ENCODE measurements at regions not wholly inside any gene's neighbourhood (a gene's known extent, or its start where the extent isn't known, plus 50 kb on each side); places are given as distances from the start of the nearest gene placed in this dataset.

DNA sequence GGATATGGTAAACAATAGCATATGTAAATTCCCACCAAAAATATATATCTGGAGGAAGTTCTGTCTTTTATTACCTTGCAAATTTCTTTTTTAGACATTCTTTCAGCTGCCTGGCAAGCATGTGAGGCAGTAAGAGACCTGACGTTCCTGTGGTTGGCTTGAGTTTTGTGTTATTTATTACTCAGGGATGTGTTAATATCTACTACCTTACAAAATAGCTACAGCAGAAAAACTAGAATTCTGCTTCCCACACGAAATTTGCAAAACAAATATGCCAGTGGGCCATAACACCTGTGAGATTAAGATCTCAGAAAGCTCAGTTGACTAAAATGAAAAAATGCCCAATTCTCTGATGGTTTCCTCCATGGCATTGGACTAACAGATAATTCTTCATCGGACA lies 274.2 kb downstream of the TMEM167A start:
- DNase-seq, result no peak

DNA sequence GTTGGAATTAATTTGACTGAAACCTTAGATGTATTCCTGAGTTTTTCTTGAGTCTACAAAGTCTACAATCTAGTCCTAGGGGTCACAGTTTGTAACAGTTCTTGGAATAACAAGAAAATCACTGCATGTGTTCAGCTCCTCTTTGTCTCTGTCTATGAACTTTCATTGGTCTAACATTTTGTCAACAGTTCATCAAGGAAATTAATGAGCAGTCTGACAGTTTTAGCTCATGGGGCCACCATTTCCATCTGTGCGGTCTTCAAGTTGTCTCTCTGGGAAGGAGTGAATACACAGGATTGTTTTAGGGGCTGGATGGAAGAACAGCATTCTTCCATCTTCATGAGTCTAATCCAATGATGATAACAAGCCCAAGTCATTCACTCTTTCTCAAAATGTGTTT lies 276.4 kb downstream of the TMEM167A start:
- no peak for DNase-seq

- DNase-seq, result no peak
Observed at GRCh38 chr5:82799361-82800077, 277.7 kb downstream of the TMEM167A start.

- DNase-seq, result no peak
Observed at GRCh38 chr5:82798676-82799075, 278.5 kb downstream of the TMEM167A start.

DNA sequence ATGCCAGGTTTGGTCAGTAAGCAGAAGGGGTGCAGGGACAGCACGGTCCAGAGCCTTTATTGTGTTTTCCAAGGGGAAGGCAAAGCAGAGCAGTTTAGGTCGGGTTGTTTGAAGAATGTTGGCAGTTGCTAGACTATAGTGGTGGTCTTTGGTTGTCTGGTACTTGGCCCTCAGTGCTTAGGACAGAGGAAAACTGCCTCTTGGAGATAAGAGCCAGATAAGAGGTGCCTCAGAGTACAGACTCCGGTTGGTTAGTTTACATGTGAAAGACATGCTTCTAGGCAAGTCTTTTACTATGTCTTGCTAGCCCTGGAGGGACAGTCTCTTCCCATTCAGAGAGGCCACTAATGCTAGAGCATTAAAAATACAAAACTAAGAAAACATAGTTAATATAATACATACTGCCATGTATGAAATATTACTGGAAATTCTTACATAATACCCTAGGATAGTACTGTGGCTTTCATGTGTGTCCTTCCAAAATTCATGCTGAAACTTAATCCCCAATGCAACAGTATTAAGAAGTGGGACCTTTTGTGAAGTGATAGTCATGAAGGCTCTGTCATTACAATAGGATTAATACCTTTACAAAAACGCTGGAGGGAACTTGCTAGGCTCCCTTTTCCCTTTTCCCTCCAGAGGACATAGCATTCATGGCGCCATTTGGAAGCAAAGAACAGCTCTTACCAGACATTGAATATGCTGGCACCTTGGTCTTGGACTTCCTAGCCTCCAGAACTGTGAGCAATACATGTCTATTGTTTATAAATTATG lies 280.4 kb downstream of the TMEM167A start:
- no peak for DNase-seq

- no peak for DNase-seq
Observed at GRCh38 chr5:82794876-82795275, 282.3 kb downstream of the TMEM167A start.

- DNase-seq, result peak; percentile 71
Observed at GRCh38 chr5:82793808-82794419, 283.3 kb downstream of the TMEM167A start.

DNA sequence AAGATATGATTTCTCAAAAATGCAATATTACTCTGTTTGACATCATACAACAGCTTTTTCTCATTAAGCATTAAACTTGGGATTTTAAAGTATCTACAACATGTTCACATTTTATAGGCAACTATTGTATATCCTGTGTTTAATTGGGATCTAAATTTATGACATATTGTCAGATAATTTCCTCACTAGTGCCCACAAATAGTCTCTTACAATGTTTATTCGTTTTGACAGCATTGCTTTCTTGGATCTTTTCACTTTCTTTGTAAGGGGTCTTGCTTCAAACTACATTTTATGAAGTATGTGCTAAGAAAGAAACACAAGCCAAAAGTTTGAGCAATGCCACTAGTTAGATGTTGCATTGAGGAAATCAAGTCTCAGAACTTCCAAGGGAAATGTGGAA lies 285.1 kb downstream of the TMEM167A start:
- DNase-seq, result no peak

GRCh38 chr5:82789095-82789494 lies 288.1 kb downstream of the TMEM167A start:
- no peak for DNase-seq

GRCh38 chr5:82786748-82787147 lies 290.4 kb downstream of the TMEM167A start:
- no peak for DNase-seq

DNA sequence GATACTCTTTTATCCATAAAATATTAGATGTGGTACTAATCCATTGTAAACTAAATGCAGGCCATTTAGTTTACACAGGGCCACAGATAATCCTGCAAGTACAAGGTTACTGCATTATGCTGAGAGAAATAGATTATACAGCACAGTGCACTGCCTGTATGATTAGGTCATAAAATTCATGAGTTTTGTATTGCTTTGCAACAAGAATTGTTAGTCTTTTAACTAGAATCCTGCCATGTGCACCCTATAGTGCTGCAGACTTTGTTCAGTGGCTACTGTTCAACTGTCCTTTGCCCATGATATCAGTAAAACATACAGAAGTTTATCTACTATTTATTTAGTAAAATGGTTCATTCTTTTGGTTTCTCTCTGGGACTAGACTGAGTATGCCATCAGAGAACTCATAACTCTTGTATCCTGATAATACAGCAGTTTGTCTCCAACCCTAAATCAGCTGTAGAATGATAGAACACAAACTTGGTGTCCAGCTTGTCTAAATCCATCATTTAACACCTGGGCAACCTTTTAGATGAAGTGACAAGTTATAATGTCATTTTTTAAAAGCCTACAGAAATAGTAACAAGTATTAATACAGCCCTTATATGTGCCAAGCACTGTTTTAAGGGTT lies 291.2 kb downstream of the TMEM167A start:
- DNase-seq, result no peak

DNA sequence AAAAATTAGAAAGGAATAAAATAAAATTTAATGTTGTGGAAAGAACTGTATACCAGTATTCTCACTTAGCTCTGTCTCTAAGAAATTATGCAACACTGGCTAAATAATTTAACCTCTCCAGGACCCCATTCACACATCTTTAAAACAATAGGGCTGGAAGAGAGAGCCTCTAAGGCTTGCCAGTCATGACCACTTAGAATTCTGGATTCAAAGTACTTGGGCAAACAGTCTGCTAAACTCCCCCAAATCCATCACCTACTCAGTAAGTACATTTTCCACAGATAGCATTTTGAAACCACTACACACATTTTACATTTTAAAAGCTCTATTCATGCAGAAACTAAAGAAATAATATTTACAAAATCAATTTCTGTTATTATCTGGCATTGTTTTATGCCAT lies 291.7 kb downstream of the TMEM167A start:
- DNase-seq, result no peak

DNA sequence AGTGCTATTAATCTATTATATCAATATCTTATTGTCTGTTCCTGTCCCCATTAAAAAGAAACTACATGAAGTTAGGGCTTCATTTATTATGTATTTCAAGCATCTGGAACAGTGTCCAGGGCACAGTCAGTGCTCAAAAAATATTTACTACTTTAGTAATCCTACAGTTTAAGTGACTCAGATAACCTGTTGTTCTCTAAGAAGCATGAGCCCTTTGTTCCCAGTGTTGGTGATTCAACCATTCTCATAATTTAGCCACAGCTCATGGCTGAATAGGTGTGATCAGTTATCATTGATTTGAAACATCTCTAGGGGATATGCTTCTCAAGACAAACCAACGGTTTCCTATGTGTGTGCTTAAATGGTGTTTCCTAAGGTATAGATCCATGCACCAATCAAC lies 292.7 kb downstream of the TMEM167A start:
- DNase-seq, result no peak

DNA sequence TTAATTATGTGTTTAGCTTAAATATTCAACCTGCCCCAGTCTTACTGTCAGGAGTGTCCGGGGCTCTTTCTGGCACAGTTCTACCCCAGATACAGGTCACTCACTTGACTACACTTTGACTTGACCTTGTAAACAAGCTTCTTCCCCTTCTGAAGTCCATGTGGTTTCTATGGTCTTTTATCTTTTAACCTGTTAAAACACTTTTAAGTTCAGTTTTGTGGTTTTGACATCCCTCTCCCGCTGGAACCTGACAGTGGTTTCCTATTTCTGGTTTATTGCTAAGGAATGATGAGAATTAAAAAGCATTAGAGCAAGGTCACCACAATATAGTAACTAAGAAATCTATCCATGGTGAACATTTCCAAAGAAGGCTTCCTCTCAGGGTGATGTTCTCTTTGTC lies 300.1 kb downstream of the TMEM167A start:
- no peak for DNase-seq

DNA sequence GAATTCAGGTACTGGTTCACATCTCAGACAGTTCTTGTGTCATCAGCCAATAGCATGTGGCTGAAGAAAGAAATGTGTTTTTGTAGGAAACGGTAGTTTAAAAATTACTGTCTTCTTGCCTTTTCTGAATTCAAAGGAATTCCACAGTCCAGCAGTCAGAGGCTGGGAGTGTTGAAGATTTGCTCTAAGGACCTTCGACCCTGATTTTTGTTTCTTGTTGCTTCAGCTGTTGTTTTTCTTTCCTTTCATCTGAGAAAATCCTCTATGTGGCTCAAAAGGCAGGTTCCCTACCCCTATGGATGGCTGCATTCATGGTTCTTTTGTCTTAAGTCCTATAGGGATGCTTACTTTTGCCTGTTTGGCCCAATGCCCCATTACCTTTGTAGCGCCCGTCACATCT lies 304.9 kb downstream of the TMEM167A start:
- no peak for DNase-seq

DNA sequence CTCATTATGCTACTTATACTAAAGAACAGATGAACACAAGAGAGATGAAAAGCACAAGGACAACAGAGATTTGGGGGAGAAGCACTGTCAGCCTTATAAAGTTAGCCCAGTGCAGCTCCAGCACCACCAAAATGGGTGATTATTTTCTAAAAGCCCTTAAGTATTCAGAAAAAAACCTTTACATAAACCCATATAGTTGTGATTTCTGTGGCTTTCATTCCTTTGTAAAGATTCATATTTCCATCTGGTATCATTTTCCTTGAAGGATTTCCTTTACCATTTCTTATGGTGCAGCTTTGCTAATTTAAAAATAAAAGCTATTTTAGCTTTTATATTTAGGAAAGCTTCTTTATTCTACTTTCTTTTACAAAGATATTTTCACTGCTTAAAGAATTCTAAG lies 311.0 kb downstream of the TMEM167A start:
- DNase-seq, result no peak

DNA sequence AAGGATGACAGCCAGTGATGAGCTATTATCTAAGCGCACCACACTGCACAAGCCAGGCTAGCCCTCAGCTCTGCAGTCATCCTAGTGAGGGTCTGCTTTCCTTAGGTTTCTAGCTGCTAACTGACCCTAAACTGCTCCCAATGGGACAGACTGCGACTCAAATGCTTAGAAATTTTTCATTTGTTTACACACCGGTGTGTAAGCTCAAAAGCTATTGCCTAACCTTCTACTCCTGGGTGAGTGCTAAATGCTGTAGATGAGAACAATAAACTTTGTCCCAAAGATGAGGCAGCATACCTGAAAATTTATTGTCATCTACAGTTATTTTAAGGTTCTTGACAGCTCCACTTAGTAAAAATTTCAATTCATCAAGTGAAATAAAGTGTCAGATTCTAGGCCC lies 311.4 kb downstream of the TMEM167A start:
- DNase-seq, result no peak

DNA sequence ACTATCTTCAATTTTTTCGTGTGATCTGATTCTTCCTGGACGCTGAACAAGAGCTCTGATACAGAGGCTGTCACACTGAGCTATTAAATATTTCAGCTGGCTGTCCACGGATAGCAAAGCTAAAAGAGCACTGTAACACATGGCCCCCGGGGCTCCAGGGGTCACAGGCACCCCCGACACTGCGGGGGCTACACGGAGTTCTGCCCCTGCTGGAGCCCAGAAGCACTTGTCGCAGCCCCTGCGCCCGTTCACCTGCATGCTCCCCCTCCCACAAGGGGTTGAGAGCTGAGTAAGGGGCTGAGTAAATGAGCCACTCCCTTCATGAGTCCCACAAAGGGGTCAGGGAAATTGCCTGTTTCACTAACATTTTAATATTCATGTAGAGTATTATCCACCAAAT lies 316.3 kb downstream of the TMEM167A start:
- no peak for DNase-seq

DNA sequence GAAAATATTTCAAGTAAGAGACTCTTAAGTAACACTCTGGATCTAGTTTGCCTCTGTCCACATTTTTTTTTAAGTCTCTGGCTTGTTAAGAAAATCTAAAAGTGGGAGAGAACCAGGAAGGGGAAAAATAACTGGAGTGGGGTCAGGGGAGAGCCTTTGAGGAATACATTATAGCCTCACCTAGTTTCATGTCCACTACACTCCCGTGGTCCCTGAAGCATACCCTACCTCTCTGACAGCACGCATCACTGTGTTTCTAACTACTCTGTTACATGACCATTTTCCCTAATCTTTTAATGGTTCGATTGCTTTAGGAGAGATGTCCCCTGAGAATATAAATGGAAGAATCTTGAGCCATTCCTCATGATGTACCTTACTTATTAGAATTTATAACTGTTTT lies 318.3 kb downstream of the TMEM167A start:
- DNase-seq, result no peak

DNA sequence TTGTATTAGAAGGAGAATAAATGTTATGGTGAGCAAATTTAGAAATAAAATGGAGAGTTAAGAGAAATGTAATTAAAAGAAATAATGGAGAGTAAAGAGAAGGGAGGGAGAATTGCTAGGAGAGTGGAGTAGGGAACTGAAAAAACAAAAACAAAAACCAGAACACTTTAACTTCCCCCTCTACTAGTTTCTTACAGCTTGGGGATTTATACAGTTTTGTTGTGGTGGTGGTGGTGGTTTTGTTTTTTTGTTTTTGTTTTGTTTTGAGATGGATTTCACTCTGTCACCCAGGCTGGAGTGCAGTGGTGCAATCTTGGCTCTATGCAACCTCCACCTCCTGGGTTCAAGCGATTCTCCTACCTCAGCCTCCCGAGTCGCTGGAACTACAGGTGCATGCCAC lies 322.4 kb downstream of the TMEM167A start:
- DNase-seq, result no peak

DNA sequence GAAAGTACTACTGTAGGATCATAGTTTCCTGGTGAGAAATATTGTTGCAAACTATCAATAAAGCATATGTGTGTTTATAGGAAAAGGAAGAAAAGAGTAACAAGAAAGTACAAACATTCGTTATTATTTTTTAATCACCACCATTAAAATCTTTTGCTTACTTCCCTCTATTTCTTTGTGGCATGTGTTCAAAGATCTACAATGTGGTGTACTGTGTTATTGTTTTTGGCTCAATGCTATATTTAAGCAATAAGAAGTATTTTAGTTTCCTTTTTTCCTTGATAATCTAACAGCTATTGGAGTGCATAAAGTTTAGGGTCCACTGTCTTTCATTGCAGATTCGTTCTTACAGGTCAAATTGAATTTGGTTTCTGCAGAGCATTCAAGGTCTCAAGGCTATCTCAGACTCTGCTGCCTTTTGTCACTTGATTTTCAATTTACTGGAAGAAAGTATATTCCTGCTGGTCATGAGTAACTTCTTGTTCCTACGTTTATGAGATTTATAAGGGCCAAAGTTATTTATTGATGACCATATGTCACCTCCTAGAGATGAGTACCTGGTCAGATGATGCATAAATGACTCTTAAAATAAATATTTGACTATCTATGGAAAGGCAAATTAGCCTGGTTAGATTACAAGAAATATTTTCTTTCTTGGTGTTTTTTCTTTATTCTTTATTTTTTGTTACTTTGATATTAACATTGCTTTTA lies 323.0 kb downstream of the TMEM167A start:
- no peak for DNase-seq

DNA sequence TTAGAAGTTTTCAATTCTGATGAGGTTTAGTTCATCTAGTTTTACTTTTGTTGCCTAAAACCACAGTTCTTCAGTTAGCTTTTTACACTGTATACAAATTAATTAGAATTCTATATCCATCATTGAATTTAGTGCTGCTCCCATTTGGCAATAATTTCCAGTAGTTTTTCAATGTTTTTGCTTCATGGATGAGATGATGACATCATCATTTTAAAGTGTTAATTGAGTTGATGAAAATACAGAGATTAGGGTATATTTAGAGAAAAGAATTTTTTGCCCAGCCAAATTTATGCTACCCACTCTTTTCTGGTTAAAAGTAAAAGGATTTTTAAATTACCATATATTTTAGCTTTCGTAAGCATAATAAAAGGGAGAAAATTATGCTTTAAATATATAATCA lies 323.8 kb downstream of the TMEM167A start:
- no peak for DNase-seq

GRCh38 chr5:82749461-82749820 lies 327.8 kb downstream of the TMEM167A start:
- peak; percentile 63 for DNase-seq
